K562 (cell line): ENCODE measurements at regions not wholly inside any gene's neighbourhood (a gene's known extent, or its start where the extent isn't known, plus 50 kb on each side); places are given as distances from the start of the nearest gene placed in this dataset.
A peak's percentile ranks its signal among the peaks of the same experiment; 100 is the strongest.

Source experiments
- ATAC-seq: fragments of 200-7000 bp; cut with Tn5 transposase; 3 replicates; pipeline ENCODE4 v1.9.1; 2020; ENCODE audit warnings: moderate library complexity
- BruUV-seq: library from RNA; stranded (reverse); fragments of 400-500 nt; replicated peaks from 2 replicates; lab custom pipeline; 2021; lab: Mats Ljungman, UMichigan
- CTCF ChIA-PET: fragments of 300-600 bp; formaldehyde crosslinking; extraction: SDS; loops from one replicate; lab custom pipeline; 2021; ENCODE audit warnings: low intra/inter-chr PET ratio; lab: Yijun Ruan, JAX
- POLR2A ChIA-PET: fragments of 300-600, 350-650 bp; sonication (Branson Sonifier 250); formaldehyde crosslinking; extraction: SDS; loops from one replicate; lab custom pipeline; 2021; ENCODE audit warnings: antibody characterized with exemption, inconsistent platforms; lab: Yijun Ruan, JAX
- DNase-seq, 4 experiments: peaks; one replicate each; pipeline versions ENCODE4 v3.0.0 to v3.0.0-alpha.2; 2011 to 2018; ENCODE audit warnings: low spot score in 3 of 4, mixed read lengths in 3 of 4; ENCODE audit errors: extremely low read depth in 1 of 4
- FAIRE-seq: peaks from 2 replicates; lab custom pipeline; 2011; peaks lifted over from hg19 to GRCh38; lab: Jason Lieb, UNC
- H2AFZ ChIP-seq: 2 replicates; pipeline ENCODE4 v1.6.0; 2011; ENCODE audit warnings: low read depth, low read length, control low read depth, inconsistent platforms
- H3K27ac ChIP-seq: fragments of 200-600 bp; 3 replicates; pipeline ENCODE4 v1.8.0; 2011; ENCODE audit warnings: low read depth, mild to moderate bottlenecking, control low read depth, inconsistent platforms, low read length, moderate library complexity, mixed read lengths; ENCODE audit errors: extremely low read depth
- H3K27me3 ChIP-seq, 2 experiments: fragments of 300-600 bp in 1 of 2; 2 replicates in 1 of 2; 3 replicates in 1 of 2; pipeline versions ENCODE4 v1.6.0 to v1.8.0; 2011; ENCODE audit warnings: inconsistent platforms in 2 of 2, low read length in 2 of 2, mild to moderate bottlenecking in 1 of 2, mixed read lengths in 1 of 2, moderate library complexity in 1 of 2; ENCODE audit not compliant: control insufficient read depth in 2 of 2, insufficient read depth in 2 of 2
- H3K36me3 ChIP-seq: fragments of 300-600 bp; 3 replicates; pipeline ENCODE4 v1.8.0; 2011; ENCODE audit warnings: mild to moderate bottlenecking, low read length, inconsistent platforms; ENCODE audit not compliant: control insufficient read depth, insufficient read depth
- H3K4me1 ChIP-seq, 2 experiments: fragments of 200-600 bp in 1 of 2; replicated peaks in 1 of 2; 2 replicates in 1 of 2; 3 replicates in 1 of 2; pipeline versions ENCODE4 v1.5.1 to v1.8.0; 2011; ENCODE audit warnings: inconsistent platforms in 2 of 2, low read length in 2 of 2, mild to moderate bottlenecking in 1 of 2, mixed read lengths in 1 of 2, moderate library complexity in 1 of 2; ENCODE audit not compliant: control insufficient read depth in 2 of 2, insufficient read depth in 2 of 2
- H3K4me2 ChIP-seq: 2 replicates; pipeline ENCODE4 v1.6.1; 2011; ENCODE audit warnings: low read length, control low read depth, inconsistent platforms, mixed read lengths; ENCODE audit not compliant: insufficient read depth
- H3K4me3 ChIP-seq: fragments of 200-600 bp; sonication (generic), shearing (Covaris generic); 2 replicates; pipeline ENCODE4 v1.5.1; 2016; ENCODE audit warnings: control low read depth, inconsistent platforms
- H3K79me2 ChIP-seq: fragments of 200-600 bp; 3 replicates; pipeline ENCODE4 v1.8.0; 2011; ENCODE audit warnings: low read length, inconsistent platforms; ENCODE audit not compliant: control insufficient read depth, insufficient read depth
- H3K9ac ChIP-seq, 2 experiments: 2 replicates each; pipeline versions ENCODE4 v1.6.0 to v1.6.1; 2011; ENCODE audit warnings: low read depth in 2 of 2, low read length in 2 of 2, control low read depth in 1 of 2, inconsistent platforms in 1 of 2, mild to moderate bottlenecking in 1 of 2, mixed read lengths in 1 of 2; ENCODE audit not compliant: insufficient read depth in 1 of 2
- H3K9me1 ChIP-seq: one replicate; pipeline ENCODE4 v1.6.0; 2011; ENCODE audit warnings: inconsistent platforms, mild to moderate bottlenecking, low read length, moderate library complexity; ENCODE audit not compliant: control insufficient read depth, insufficient read depth
- H3K9me3 ChIP-seq: replicated peaks from 2 replicates; pipeline ENCODE4 v1.5.1; 2011; ENCODE audit warnings: low read depth, low read length, inconsistent platforms; ENCODE audit not compliant: control insufficient read depth, insufficient read depth
- H4K20me1 ChIP-seq: replicated peaks from 2 replicates; pipeline ENCODE4 v1.6.1; 2011; ENCODE audit warnings: low read length, inconsistent platforms, mixed read lengths; ENCODE audit not compliant: control insufficient read depth, insufficient read depth
- NCOA1 ChIP-seq: fragments of 450-650 bp; IDR thresholded peaks from 2 replicates; pipeline ENCODE4 v1.6.1; 2016; ENCODE audit warnings: low read depth
- NFE2 ChIP-seq: IDR thresholded peaks from 2 replicates; pipeline ENCODE4 v1.6.1; 2014; ENCODE audit warnings: antibody characterized with exemption, low read depth
- PCBP1 ChIP-seq: fragments of 200-400 bp; formaldehyde crosslinking; IDR thresholded peaks from 2 replicates; pipeline ENCODE4 v1.6.1; 2018; ENCODE audit warnings: mild to moderate bottlenecking, low read depth, low read length; ENCODE audit not compliant: poor library complexity, severe bottlenecking
- WGBS: fragments of 100-300 bp; shearing (Covaris generic); methylation state at CpG from one replicate; pipeline ENCODE4 v1.1.6; 2016; ENCODE audit warnings: low coverage, mixed read lengths; ENCODE audit not compliant: insufficient coverage; ENCODE audit errors: missing lambda C conversion rate; 5-methylcytosine and 5-hydroxymethylcytosine counted together
- in situ Hi-C: fragments of 300-500 bp; cut with MboI; formaldehyde crosslinking; loops from 4 replicates; pipeline ENCODE4 v1.15.0; 2018; ENCODE audit warnings: inconsistent platforms, mixed read lengths
- intact Hi-C: fragments of 100-400 bp; cut with micrococcal nuclease; formaldehyde crosslinking; loops from 2 replicates; pipeline ENCODE4 v1.14.2; 2022
- TF ChIP-seq, protein P1 (sequence below), 3 experiments: IDR thresholded peaks in 2 of 3; conservative IDR thresholded peaks in 1 of 3; 2 replicates each; pipeline ENCODE4 v1.5.1; 2011 to 2012; ENCODE audit warnings: low read length in 3 of 3, mild to moderate bottlenecking in 3 of 3, control low read depth in 2 of 3, improper control_type of control experiment in 1 of 3, inconsistent platforms in 1 of 3, low read depth in 1 of 3, mixed read lengths in 1 of 3, moderate library complexity in 1 of 3; ENCODE audit not compliant: insufficient read depth in 2 of 3
- TF ChIP-seq, protein P2 (sequence below): fragments of 250-450 bp; sonication (Bioruptor Pico); IDR thresholded peaks from 2 replicates; pipeline ENCODE4 v1.9.0; 2021; ENCODE audit warnings: mild to moderate bottlenecking
- TF ChIP-seq, protein P3 (sequence below): fragments of 450-650 bp; formaldehyde crosslinking; IDR thresholded peaks from 2 replicates; pipeline ENCODE4 v1.4.0; 2020; ENCODE audit warnings: mild to moderate bottlenecking, mixed read lengths

DNA sequence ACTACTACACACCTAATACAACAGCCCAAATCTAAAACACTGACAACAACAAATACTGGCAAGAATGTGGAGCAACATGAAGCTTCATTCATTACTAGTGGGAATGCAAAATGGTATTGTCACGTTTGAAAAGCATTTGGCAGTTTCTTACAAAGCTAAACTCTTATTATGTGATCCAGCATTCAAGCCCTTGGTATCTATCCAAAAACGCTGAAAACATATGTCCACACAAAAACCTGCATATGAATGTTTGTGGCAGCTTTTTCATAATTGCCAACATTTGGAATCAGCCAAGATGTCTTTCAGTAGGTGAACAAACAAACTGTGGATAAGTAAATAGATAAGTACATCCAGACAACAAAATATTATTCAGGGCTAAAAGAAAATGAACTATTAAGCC is 501.1 kb upstream of the KIF2B start (continued):
- TF ChIP-seq, protein P1, sequence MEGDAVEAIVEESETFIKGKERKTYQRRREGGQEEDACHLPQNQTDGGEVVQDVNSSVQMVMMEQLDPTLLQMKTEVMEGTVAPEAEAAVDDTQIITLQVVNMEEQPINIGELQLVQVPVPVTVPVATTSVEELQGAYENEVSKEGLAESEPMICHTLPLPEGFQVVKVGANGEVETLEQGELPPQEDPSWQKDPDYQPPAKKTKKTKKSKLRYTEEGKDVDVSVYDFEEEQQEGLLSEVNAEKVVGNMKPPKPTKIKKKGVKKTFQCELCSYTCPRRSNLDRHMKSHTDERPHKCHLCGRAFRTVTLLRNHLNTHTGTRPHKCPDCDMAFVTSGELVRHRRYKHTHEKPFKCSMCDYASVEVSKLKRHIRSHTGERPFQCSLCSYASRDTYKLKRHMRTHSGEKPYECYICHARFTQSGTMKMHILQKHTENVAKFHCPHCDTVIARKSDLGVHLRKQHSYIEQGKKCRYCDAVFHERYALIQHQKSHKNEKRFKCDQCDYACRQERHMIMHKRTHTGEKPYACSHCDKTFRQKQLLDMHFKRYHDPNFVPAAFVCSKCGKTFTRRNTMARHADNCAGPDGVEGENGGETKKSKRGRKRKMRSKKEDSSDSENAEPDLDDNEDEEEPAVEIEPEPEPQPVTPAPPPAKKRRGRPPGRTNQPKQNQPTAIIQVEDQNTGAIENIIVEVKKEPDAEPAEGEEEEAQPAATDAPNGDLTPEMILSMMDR (IDR thresholded peaks at IDR 0.05 in 2 of 3, conservative IDR thresholded peaks at IDR 0.05 in 1 of 3; ENCODE audit: insufficient read depth in 2 of 3, low read depth in 1 of 3, low read length in 3 of 3) = no peak
- TF ChIP-seq, protein P2, sequence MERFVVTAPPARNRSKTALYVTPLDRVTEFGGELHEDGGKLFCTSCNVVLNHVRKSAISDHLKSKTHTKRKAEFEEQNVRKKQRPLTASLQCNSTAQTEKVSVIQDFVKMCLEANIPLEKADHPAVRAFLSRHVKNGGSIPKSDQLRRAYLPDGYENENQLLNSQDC (CRISPR knock-in tag) = no peak
- TF ChIP-seq NFE2 = no peak
- no peak for TF ChIP-seq NCOA1

- TF ChIP-seq, protein P3, sequence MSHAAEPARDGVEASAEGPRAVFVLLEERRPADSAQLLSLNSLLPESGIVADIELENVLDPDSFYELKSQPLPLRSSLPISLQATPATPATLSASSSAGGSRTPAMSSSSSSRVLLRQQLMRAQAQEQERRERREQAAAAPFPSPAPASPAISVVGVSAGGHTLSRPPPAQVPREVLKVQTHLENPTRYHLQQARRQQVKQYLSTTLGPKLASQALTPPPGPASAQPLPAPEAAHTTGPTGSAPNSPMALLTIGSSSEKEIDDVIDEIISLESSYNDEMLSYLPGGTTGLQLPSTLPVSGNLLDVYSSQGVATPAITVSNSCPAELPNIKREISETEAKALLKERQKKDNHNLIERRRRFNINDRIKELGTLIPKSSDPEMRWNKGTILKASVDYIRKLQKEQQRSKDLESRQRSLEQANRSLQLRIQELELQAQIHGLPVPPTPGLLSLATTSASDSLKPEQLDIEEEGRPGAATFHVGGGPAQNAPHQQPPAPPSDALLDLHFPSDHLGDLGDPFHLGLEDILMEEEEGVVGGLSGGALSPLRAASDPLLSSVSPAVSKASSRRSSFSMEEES = peak; percentile 88
- no peak for TF ChIP-seq PCBP1
- TF ChIP-seq, all 486 proteins: peak for 1
- Histone ChIP-seq H3K79me2 (no peaks in the 10 kb centered on the region), H3K9me3 (no peaks in the 10 kb centered on the region), H3K9me1 (no peaks in the 10 kb centered on the region), H3K27me3 (no peaks in the 10 kb centered on the region), H3K4me2 (no peak overlapping the region), H3K4me1 (no peaks in the 10 kb centered on the region), H3K27ac (no peak overlapping the region), H2AFZ (no peak overlapping the region), H3K9ac (no peak overlapping the region), H4K20me1 (no peaks in the 10 kb centered on the region), H3K36me3 (no peaks in the 10 kb centered on the region), H3K4me3 (no peak overlapping the region)
- in situ Hi-C loops (no loop called here), intact Hi-C loops (no loop called here)
- ChIA-PET CTCF (no interaction called here), POLR2A (no interaction called here)
- 3% methylated on average over 3 of the region's 3 CpGs for WGBS
- FAIRE-seq (no peak), DNase-seq (no peak), ATAC-seq (no peak)
- no TSS peak for BruUV-seq
Measured at GRCh38 chr17:53319947-53320346, 502.8 kb upstream of the KIF2B start.
